GM18517 (cell line): ENCODE measurements at regions not wholly inside any gene's neighbourhood (a gene's known extent, or its start where the extent isn't known, plus 50 kb on each side); places are given as distances from the start of the nearest gene placed in this dataset.

ENCODE experiments used
- ATAC-seq: cut with Tn5 transposase; IDR thresholded peaks from one replicate; pipeline ENCODE4 v1.9.1; 2021; ENCODE audit warnings: mild to moderate bottlenecking, moderate library complexity; ENCODE audit not compliant: unreplicated experiment

DNA sequence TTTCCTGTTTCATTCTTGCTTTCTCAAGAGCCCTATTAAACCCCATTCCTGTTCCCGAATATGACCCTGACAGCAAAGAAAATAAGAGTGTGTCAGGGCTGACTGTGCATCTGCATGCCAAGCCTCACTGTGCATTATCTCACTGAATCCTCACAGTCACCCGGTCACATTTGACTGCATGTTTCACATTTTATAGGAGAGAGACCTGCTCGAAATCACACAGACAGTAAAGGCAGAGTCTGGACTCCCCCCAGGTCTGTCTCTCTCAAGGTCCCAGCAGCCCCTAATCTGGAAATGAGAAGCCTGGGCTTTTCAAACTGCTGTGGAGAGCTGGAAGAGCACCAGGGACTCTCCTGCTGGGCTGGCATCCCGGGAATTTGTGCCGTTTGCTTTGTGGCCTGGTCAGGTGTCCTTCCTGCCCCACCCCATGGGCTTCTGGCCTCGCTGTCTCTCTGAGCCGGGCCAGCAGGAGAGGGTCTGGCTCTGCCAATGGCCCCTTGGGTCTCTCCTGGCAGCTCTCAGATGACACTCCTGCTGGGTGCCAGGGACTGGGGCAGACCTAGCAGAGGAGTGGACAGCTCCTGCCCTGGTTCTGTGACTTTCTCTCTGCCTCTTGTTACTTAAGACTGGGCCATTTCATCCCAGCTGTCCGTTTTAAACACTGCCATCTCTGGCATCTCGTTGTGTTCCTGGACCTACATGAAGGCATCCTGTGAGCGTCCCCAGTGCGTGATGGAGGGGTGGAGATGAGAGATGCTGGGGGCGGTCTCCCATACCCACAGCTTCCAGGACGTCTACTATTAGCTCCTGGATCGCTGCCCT, 173.6 kb downstream of the ARHGAP12 start:
- no peak for ATAC-seq

GRCh38 chr10:31753681-31754080, 174.9 kb downstream of the ARHGAP12 start:
- ATAC-seq = no peak

GRCh38 chr10:31752170-31752569, 176.5 kb downstream of the ARHGAP12 start:
- no peak for ATAC-seq

GRCh38 chr10:31751738-31752080, 176.9 kb downstream of the ARHGAP12 start:
- ATAC-seq = no peak

GRCh38 chr10:31751051-31751737, 177.4 kb downstream of the ARHGAP12 start:
- no peak for ATAC-seq

- no peak for ATAC-seq
These were observed 178.4 kb downstream of the ARHGAP12 start for GRCh38 chr10:31749981-31750840.

- no peak for ATAC-seq
These were observed 179.3 kb downstream of the ARHGAP12 start for GRCh38 chr10:31749301-31749700.

DNA sequence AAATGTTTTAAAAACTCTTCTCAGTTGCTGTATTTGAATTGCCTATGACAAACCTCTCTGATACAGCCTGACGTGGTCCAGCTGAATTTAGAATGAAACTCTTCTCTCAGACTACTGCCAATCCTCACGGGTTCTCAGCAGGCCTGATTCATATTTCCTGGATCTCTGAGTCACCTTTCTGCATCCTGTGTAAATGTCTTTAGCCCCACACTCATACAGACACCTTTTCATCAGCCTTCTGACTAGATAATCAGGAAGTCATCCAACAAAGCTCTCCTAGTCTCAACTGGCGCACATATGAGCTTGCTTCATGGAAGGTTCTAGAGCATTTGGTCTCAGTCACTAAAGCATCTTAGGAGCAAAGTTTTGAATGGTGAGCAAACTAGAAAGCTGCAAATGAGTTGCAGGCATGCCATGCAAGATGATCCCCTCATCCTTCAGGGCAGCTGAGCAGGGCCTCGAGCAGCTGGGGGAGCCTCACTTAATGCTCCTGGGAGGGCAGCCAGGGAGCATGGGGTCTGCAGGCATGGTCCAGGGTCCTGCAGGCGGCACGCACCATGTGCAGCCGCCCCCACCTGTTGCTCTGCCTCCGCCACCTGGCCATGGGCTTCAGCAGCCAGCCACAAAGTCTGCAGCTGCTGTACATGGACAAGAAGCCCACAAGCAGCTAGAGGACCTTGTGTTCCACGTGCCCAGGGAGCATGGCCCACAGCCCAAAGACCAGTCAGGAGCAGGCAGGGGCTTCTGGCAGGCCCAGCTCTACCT, 182.8 kb downstream of the ARHGAP12 start:
- no peak for ATAC-seq

DNA sequence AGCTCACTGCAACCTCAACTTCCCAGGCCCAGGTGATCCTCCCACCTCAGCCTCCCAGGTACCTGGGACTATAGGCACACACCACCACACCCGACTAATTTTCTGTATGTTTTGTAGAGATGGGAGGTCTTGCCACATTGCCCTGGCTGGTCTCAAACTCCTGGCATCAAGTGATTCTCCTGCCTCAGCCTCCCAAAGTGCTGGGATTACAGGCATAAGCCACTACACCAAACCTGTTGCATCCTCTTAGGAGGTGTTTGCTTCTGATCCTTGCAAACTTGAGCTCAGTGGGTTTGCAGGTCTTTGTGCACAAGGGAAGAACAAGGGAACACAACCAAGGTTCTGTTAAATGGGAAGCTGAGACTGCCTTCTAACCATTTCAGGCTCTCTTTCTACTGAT, 184.6 kb downstream of the ARHGAP12 start:
- ATAC-seq = no peak

GRCh38 chr10:31742255-31742654, 186.4 kb downstream of the ARHGAP12 start:
- ATAC-seq = no peak

DNA sequence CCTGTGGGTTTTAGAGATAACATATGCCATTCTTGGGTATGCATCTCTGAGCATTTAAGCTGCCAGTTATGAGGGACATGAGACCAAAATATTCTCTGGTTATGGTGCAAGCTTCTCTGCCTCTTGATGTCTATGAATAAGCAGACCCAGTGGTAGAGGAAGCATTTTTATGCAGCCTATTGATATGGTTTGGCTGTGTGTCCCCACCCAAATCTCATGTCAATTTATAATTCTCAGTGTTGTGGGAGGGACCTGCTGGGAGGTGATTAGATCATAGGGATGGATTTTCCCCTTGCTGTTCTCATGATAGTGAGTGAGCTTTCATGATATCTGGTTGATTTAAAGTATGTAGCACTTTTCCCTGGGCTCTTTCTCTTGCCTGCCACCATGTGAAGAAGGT, 187.2 kb downstream of the ARHGAP12 start:
- ATAC-seq = no peak

- no peak for ATAC-seq
These were observed 188.9 kb downstream of the ARHGAP12 start for GRCh38 chr10:31739711-31740110.

- no peak for ATAC-seq
These were observed 189.5 kb downstream of the ARHGAP12 start for GRCh38 chr10:31739146-31739545.

DNA sequence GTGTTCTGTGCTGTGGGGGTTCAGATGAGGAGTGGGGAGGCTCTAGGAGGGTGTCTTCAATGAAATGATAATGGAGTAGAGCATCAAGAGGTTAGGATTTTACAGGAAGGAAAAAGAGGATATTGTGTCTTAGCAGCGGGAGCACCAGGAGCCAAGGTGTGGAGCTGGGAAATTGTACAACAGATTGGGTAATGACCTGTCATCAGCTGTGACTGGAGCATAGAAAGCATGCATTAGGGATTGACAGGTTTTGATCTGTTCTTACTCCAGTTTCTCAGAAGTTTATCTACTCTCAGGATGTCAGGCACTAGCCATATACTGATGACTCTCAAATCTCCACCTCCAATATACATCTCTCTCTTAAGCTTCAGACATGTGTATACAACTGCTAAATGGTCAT, 196.9 kb downstream of the ARHGAP12 start:
- no peak for ATAC-seq

DNA sequence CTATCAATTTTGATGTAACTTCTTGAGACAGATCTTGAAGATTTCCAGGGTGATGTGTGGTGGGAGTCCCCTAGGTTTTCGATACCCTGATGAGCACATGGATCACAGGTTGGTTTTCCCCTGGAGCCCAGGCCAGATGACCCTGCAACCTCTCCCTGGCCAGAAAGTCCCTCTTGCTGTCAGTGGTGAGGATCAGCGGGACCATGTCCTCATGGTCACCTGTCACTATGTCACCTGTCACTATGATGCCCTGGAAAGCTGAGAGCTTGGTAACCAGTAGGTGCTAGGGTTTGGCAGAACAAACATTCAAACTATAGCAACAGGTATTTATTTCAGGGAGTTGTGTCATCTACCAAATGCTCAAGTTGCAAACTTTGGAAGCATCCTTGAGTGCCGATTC, 197.9 kb downstream of the ARHGAP12 start:
- ATAC-seq = no peak

DNA sequence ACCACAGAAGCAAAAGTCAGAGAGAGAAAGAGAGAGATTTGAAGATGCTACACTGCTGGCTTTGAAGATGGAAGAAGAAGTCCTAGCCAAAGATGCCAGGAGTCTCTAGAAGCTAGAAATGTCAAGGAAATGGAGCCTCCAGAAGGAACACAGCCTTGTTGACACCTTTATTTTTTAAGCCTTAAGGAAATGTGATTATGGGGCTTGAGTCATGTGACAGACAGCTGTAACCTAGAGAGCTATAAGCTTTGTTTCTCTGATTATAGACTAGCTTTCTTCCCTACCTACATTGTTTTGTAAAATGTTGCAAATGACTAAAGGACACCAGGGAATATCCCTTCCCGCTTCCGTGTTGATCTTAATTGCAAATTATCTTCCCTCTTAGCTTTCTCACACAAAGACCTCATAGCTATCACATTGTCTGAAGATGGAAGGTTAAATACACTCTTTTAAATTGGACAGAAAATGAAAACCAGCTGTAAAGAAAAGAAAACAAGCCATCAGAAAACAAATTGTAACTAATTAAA, 199.9 kb downstream of the ARHGAP12 start:
- no peak for ATAC-seq

DNA sequence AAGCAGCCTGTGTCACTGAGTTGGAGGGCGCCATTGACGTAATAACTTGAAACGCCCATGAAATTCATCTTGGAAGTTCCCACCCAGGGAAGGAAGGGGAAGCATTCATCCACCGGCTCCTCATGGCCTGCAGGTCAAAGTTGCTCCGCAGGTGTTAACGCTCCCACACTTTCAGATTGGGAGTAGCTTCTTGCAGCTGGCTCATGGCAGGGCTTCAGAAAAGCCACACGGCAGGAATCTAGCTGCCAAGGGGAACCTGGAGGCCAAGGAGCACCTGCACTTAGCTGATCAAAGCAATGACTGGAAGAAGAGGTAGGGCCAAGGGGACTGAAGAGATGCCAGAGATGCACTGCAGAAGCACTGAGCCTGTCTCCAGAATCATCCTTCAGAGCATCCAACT, 203.2 kb downstream of the ARHGAP12 start:
- no peak for ATAC-seq

DNA sequence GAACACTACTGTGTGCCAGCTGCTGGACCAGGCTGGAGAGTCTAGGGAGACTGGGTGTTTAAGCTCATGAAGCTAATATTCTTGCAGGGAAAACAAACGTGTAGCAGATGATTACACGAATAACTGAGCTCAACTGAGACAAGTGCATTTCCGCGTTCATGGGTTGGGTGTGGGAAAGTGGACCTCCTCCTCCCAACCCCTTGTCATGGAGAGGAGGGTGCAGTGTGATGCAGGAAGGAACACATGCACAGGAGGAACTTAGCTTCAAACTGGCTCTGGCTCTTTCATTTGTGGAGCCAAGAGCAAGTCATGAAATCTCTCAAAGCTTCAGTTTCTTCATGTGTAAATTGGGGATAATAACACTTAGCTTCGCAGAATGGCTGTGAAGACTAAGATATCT, 204.3 kb downstream of the ARHGAP12 start:
- ATAC-seq = no peak

GRCh38 chr10:31723106-31723750, 205.4 kb downstream of the ARHGAP12 start:
- no peak for ATAC-seq

- no peak for ATAC-seq
These were observed 207.5 kb downstream of the ARHGAP12 start for GRCh38 chr10:31721096-31721495.
